Heart left ventricle (tissue), 16 donors: ENCODE measurements at regions not wholly inside any gene's neighbourhood (a gene's known extent, or its start where the extent isn't known, plus 50 kb on each side); places are given as distances from the start of the nearest gene placed in this dataset.

Experiments
- ATAC-seq, 4 donors: fragments of 200-7000 bp; cut with Tn5 transposase; one replicate each; pipeline ENCODE4 v1.9.1; 2020 to 2022; ENCODE audit warnings: moderate library complexity in 4 of 4, mild to moderate bottlenecking in 3 of 4, moderate number of reproducible peaks in 1 of 4
- DNase-seq, 5 donors: peaks; one replicate each; pipeline ENCODE4 v3.0.0-alpha.2; 2020
- H3K27ac ChIP-seq, 12 donors: fragments of 200-600 bp; sonication (generic) in 4 of 12; one replicate each; pipeline versions ENCODE4 v1.5.0 to v1.8.0; 2016 to 2022; ENCODE audit warnings: mild to moderate bottlenecking in 2 of 12
- H3K27me3 ChIP-seq, 9 donors: fragments of 200-600 bp; sonication (generic) in 2 of 9; one replicate each; pipeline versions ENCODE4 v1.5.1 to v1.8.0; 2016 to 2022; ENCODE audit warnings: mild to moderate bottlenecking in 3 of 9
- H3K36me3 ChIP-seq, 9 donors: fragments of 200-600 bp; sonication (generic) in 2 of 9; one replicate each; pipeline versions ENCODE4 v1.5.0 to v1.8.0; 2018 to 2022; ENCODE audit warnings: mild to moderate bottlenecking in 2 of 9
- H3K4me1 ChIP-seq, 12 donors: fragments of 200-600 bp; sonication (generic) in 4 of 12; one replicate each; pipeline versions ENCODE4 v1.5.0 to v1.8.0; 2016 to 2022; ENCODE audit warnings: mild to moderate bottlenecking in 3 of 12
- H3K4me3 ChIP-seq, 12 donors: fragments of 200-600 bp; sonication (generic) in 4 of 12; one replicate each; pipeline versions ENCODE4 v1.5.0 to v1.8.0; 2017 to 2022; ENCODE audit warnings: mild to moderate bottlenecking in 9 of 12, moderate library complexity in 4 of 12
- H3K9me3 ChIP-seq, 12 donors: fragments of 200-600 bp; sonication (generic) in 4 of 12; one replicate each; pipeline versions ENCODE4 v1.5.0 to v1.8.0; 2016 to 2022; ENCODE audit warnings: mild to moderate bottlenecking in 1 of 12
- CTCF ChIP-seq, 12 donors: fragments of 200-600 bp; sonication (generic) in 4 of 12; IDR thresholded peaks; one replicate each; pipeline versions ENCODE4 v1.5.0 to v1.8.0; 2018 to 2022; ENCODE audit warnings: antibody characterized with exemption in 12 of 12, mild to moderate bottlenecking in 5 of 12
- POLR2A ChIP-seq, 2 donors: fragments of 450-650 bp; IDR thresholded peaks; one replicate each; pipeline ENCODE4 v1.6.1; 2017; ENCODE audit warnings: antibody characterized with exemption in 2 of 2, mild to moderate bottlenecking in 2 of 2, moderate library complexity in 2 of 2
- WGBS, 4 donors: extraction: QIAGEN DNeasy Blood & Tissue Kit in 2 of 4; methylation state at CpG; one replicate each; pipeline versions ENCODE4 v1.1.5 to v1.1.7; 2013 to 2018; 5-methylcytosine and 5-hydroxymethylcytosine counted together
- intact Hi-C, 10 donors: fragments of 100-400 bp; cut with DNase I; formaldehyde crosslinking; loops; one replicate each; pipeline versions ENCODE4 v1.11.1 to v1.14.2; 2022
- donor health status: ischemic (EF 13 %, LVEDD 7.1; RV severe dilation, severe dysfunction).
- donor health status: healthy with polysubstance abuse.
- donor health status: DM: no; HTN: yes; CAD: no.
- donor health status: DM: no; HTN: no; CAD: no.
- donor health status: ischemic (EF 25% LVEDD 6.9; RV normal size, moderate dysfunction).
- donor health status: ischemic (EF 25% LVEDD 5.7; RV mildly dilated, moderate dysfunction).
- donor health status: healthy.
- donor health status: DM: yes; HTN: yes; CAD: no.
- donor health status: ischemic (EF 35%, LVEDD 5.7; RV mildly dilated, moderate dysfunction).
- donor health status: nonischemic (EF 11% LVEDD 7.7; RV severe dilation, severe dysfunction).
- donor health status: DM: yes; HTN: yes; CAD: no.
- donor health status: PGD.
- donor health status: ischemic (EF 29% LVEDD 5.4; RV normal size, mild dysfunction).
- donor health status: nonischemic (EF 23%, LVEDD 6.1; RV moderate dilation, normal function).

GRCh38 chr1:183753464-183753891 lies 51.4 kb upstream of the RGL1 start:
- intact Hi-C loops: no loop called here
- no peak for ATAC-seq

GRCh38 chr1:183744132-183744913 lies 60.6 kb upstream of the RGL1 start:
- WGBS, 4 donors: 73 to 82% (median 78%) methylated on average over 1 of the region's 1 CpG

More at GRCh38 chr1:183753464-183753891, 51.4 kb upstream of the RGL1 start:
- DNase-seq: no peak
- TF ChIP-seq CTCF (IDR thresholded peaks at IDR 0.05) (no peak), POLR2A (IDR thresholded peaks at IDR 0.05) (no peak)
- Histone ChIP-seq H3K36me3 (no peaks in the 10 kb centered on the region), H3K4me1 (peaks cover 0 to 17% (median 3%) of the 10 kb centered on the region in 12 donors), H3K27me3 (no peaks in the 10 kb centered on the region), H3K27ac (no peak overlapping the region), H3K9me3 (peaks cover 0 to 21% (median 0%) of the 10 kb centered on the region in 12 donors), H3K4me3 (no peak overlapping the region)

GRCh38 chr1:183742355-183742754 lies 62.6 kb upstream of the RGL1 start:
- no peak for DNase-seq
- H3K27me3 ChIP-seq: no peaks in the 10 kb centered on the region
- peaks cover 0 to 20% (median 0%) of the 10 kb centered on the region in 9 donors for H3K36me3 ChIP-seq
- H3K9me3 ChIP-seq: peaks cover 0 to 9% (median 0%) of the 10 kb centered on the region in 12 donors
- ATAC-seq: no peak
- intact Hi-C loops: no loop called here
- peaks cover 0 to 23% (median 10%) of the 10 kb centered on the region in 12 donors for H3K4me1 ChIP-seq
- H3K27ac ChIP-seq: no peak overlapping the region
- TF ChIP-seq CTCF (IDR thresholded peaks at IDR 0.05): no peak
- no peak for TF ChIP-seq POLR2A (IDR thresholded peaks at IDR 0.05)
- no peak overlapping the region for H3K4me3 ChIP-seq
- 90 to 93% (median 93%) methylated on average over 4 of the region's 4 CpGs for WGBS, 4 donors

More at GRCh38 chr1:183744132-183744913, 60.6 kb upstream of the RGL1 start:
- H3K4me3 ChIP-seq: no peak overlapping the region
- peaks cover 0 to 20% (median 0%) of the 10 kb centered on the region in 9 donors for H3K36me3 ChIP-seq
- no peaks in the 10 kb centered on the region for H3K27me3 ChIP-seq
- peaks cover 0 to 13% (median 5%) of the 10 kb centered on the region in 12 donors for H3K4me1 ChIP-seq
- H3K27ac ChIP-seq: no peak overlapping the region
- intact Hi-C loops: no loop called here
- H3K9me3 ChIP-seq: peaks cover 0 to 11% (median 0%) of the 10 kb centered on the region in 12 donors
- TF ChIP-seq POLR2A (IDR thresholded peaks at IDR 0.05) (no peak), CTCF (IDR thresholded peaks at IDR 0.05) (no peak)
- DNase-seq (no peak), ATAC-seq (no peak)

GRCh38 chr1:183739741-183740271 lies 65.1 kb upstream of the RGL1 start:
- peak overlapping the region in 4 of 12 donors; percentile 2 to 44 (median 24) for H3K27ac ChIP-seq
- no peaks in the 10 kb centered on the region for H3K27me3 ChIP-seq
- intact Hi-C loops: loop anchor here in 1 of 10 donors (10.0 kb wide), 1 partner anchor 65 kb away; the partner anchor contains the start of gene RGL1
- TF ChIP-seq CTCF (IDR thresholded peaks at IDR 0.05) (no peak), POLR2A (IDR thresholded peaks at IDR 0.05) (no peak)
- H3K9me3 ChIP-seq: peaks cover 0 to 9% (median 0%) of the 10 kb centered on the region in 12 donors
- peaks cover 0 to 46% (median 31%) of the 10 kb centered on the region in 12 donors for H3K4me1 ChIP-seq
- 33 to 55% (median 41%) methylated on average over 6 of the region's 6 CpGs for WGBS, 4 donors
- DNase-seq (peak in 2 of 5 donors; percentile 29 to 48), ATAC-seq (peak in 2 of 4 donors; percentile 68 to 79)
- peaks cover 0 to 20% (median 0%) of the 10 kb centered on the region in 9 donors for H3K36me3 ChIP-seq
- H3K4me3 ChIP-seq: no peak overlapping the region
